ENCODE measurements at regions not wholly inside any gene's neighbourhood (a gene's known extent, or its start where the extent isn't known, plus 50 kb on each side); places are given as distances from the start of the nearest gene placed in this dataset.

GRCh38 chrY:16060141-16060540, 1535.8 kb downstream of the NLGN4Y start:
- intact Hi-C loops (cut with micrococcal nuclease; ENCODE audit: unreplicated experiment), result loop anchor here (10.0 kb wide), 1 partner anchor 55 kb away; no protein-coding TSS in a partner anchor
- H3K79me2 ChIP-seq (ENCODE audit: insufficient read depth, low read depth, low read length), result no peaks in the 10 kb centered on the region
- no peaks in the 10 kb centered on the region for H3K4me1 ChIP-seq (ENCODE audit: insufficient read depth, low read length, poor library complexity, severe bottlenecking)
- POLR2A ChIA-PET, result no interaction called here
- H3K9me3 ChIP-seq (ENCODE audit: low read length), result no peaks in the 10 kb centered on the region
- no peak overlapping the region for H2AFZ ChIP-seq (ENCODE audit: low read length)
- H3K9me2 ChIP-seq (ENCODE audit: insufficient read depth, low read length), result no peaks in the 10 kb centered on the region
- no peaks in the 10 kb centered on the region for H3K36me3 ChIP-seq (ENCODE audit: insufficient read depth, low read length)
- BruUV-seq (replicated peaks), result no TSS peak
- CTCF ChIA-PET (ENCODE audit: unreplicated experiment), result no interaction called here
- no peaks in the 10 kb centered on the region for H4K20me1 ChIP-seq (ENCODE audit: insufficient read depth, low read length)
- H3K27ac ChIP-seq (ENCODE audit: low read depth, low read length, poor library complexity, severe bottlenecking), result no peak overlapping the region
- no peak for DNase-seq (ENCODE audit: low spot score)
- H3K4me3 ChIP-seq (ENCODE audit: low read depth, low read length, poor library complexity, severe bottlenecking), result no peak overlapping the region
- no peak overlapping the region for H3K4me2 ChIP-seq (ENCODE audit: low read length)
- TF ChIP-seq EZH2phosphoT487 (IDR thresholded peaks at IDR 0.05; ENCODE audit: borderline replicate concordance, low read depth, low read length) (no peak), CTCF (conservative IDR thresholded peaks at IDR 0.05; ENCODE audit: low read length) (no peak)

- intact Hi-C loops (cut with micrococcal nuclease; ENCODE audit: unreplicated experiment), result loop anchor here (10.0 kb wide), 1 partner anchor 56 kb away; no protein-coding TSS in a partner anchor
- Histone ChIP-seq H3K4me2 (ENCODE audit: low read length) (no peak overlapping the region), H3K79me2 (ENCODE audit: insufficient read depth, low read depth, low read length) (no peaks in the 10 kb centered on the region), H3K36me3 (ENCODE audit: insufficient read depth, low read length) (no peaks in the 10 kb centered on the region), H3K4me3 (ENCODE audit: low read depth, low read length, poor library complexity, severe bottlenecking) (no peak overlapping the region), H3K4me1 (ENCODE audit: insufficient read depth, low read length, poor library complexity, severe bottlenecking) (no peaks in the 10 kb centered on the region), H2AFZ (ENCODE audit: low read length) (no peak overlapping the region), H3K9me2 (ENCODE audit: insufficient read depth, low read length) (no peaks in the 10 kb centered on the region), H3K9me3 (ENCODE audit: low read length) (no peaks in the 10 kb centered on the region), H4K20me1 (ENCODE audit: insufficient read depth, low read length) (no peaks in the 10 kb centered on the region), H3K27ac (ENCODE audit: low read depth, low read length, poor library complexity, severe bottlenecking) (no peak overlapping the region)
- ChIA-PET POLR2A (interaction anchor here (0.6 kb wide), 1 partner anchor 248 kb away, joined by 3 read pairs; no protein-coding TSS in a partner anchor), CTCF (ENCODE audit: unreplicated experiment) (no interaction called here)
- no peak for DNase-seq (ENCODE audit: low spot score)
- no peak for TF ChIP-seq EZH2phosphoT487 (IDR thresholded peaks at IDR 0.05; ENCODE audit: borderline replicate concordance, low read depth, low read length)
- BruUV-seq (replicated peaks), result no TSS peak
Observed at GRCh38 chrY:16060686-16061085, 1536.4 kb downstream of the NLGN4Y start.

- BruUV-seq (replicated peaks), result no TSS peak
- H3K27ac ChIP-seq (ENCODE audit: low read depth, low read length, poor library complexity, severe bottlenecking), result no peak overlapping the region
- no peak overlapping the region for H3K4me3 ChIP-seq (ENCODE audit: low read depth, low read length, poor library complexity, severe bottlenecking)
- intact Hi-C loops (cut with micrococcal nuclease; ENCODE audit: unreplicated experiment), result no loop called here
- no peak for DNase-seq (ENCODE audit: low spot score)
- H2AFZ ChIP-seq (ENCODE audit: low read length), result no peak overlapping the region
- H3K4me1 ChIP-seq (ENCODE audit: insufficient read depth, low read length, poor library complexity, severe bottlenecking), result no peaks in the 10 kb centered on the region
- ChIA-PET POLR2A (interaction anchor here (0.6 kb wide), 1 partner anchor 21 kb away, joined by 3 read pairs; no protein-coding TSS in a partner anchor), CTCF (ENCODE audit: unreplicated experiment) (no interaction called here)
- H3K9me2 ChIP-seq (ENCODE audit: insufficient read depth, low read length), result no peaks in the 10 kb centered on the region
- no peaks in the 10 kb centered on the region for H3K9me3 ChIP-seq (ENCODE audit: low read length)
- H4K20me1 ChIP-seq (ENCODE audit: insufficient read depth, low read length), result no peaks in the 10 kb centered on the region
- no peaks in the 10 kb centered on the region for H3K36me3 ChIP-seq (ENCODE audit: insufficient read depth, low read length)
- no peaks in the 10 kb centered on the region for H3K79me2 ChIP-seq (ENCODE audit: insufficient read depth, low read depth, low read length)
- H3K4me2 ChIP-seq (ENCODE audit: low read length), result no peak overlapping the region
- TF ChIP-seq CTCF (conservative IDR thresholded peaks at IDR 0.05; ENCODE audit: low read length) (no peak), EZH2phosphoT487 (IDR thresholded peaks at IDR 0.05; ENCODE audit: borderline replicate concordance, low read depth, low read length) (no peak)
Observed at GRCh38 chrY:16071957-16072356, 1547.6 kb downstream of the NLGN4Y start.
